ENCODE measurements at regions not wholly inside any gene's neighbourhood (a gene's known extent, or its start where the extent isn't known, plus 50 kb on each side); places are given as distances from the start of the nearest gene placed in this dataset.

DNA sequence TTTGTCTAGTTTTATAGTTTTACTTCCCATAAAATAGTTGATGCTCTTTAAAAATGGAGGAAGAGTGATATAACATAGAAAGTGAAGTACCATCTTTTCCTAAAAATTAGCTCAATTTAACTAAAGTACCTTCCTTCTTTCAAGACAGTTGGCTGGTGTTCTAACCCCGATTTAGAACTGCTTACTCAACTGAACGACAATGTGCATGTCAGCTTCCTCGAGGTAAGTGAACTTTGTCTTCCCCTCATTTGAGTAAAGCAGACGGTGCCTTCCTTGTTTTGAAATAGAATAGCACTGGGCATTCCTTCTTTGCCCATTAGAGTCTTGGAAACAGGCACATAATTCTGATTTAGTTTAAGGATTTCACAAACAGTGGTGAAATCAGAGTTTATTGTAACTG is 1519.2 kb downstream of the EFNB2 start:
- no peak for DNase-seq (ENCODE audit: low spot score)
- in situ Hi-C loops (cut with HindIII; ENCODE audit: low sequenced_read_pairs), result no loop called here

DNA sequence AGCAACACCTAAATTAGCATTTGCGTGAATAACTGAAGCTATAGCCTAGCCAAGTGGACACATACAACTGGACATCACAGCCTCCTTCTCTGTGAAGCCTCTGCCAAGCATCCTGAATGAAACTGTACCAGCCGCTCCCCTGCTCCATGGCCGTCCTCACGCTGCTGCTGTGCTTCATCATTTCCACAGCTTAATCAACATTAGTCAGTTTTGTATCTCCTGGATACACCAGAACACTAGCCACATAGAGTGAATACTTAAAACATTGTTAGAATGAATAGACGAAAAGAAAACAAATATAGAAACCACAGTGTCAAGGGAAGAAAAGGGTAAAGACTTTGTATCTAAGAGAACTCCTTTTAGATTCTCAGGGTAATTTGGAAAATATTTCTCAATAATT is 1526.9 kb downstream of the EFNB2 start:
- in situ Hi-C loops (cut with HindIII; ENCODE audit: low sequenced_read_pairs), result no loop called here
- DNase-seq (ENCODE audit: low spot score), result no peak

DNA sequence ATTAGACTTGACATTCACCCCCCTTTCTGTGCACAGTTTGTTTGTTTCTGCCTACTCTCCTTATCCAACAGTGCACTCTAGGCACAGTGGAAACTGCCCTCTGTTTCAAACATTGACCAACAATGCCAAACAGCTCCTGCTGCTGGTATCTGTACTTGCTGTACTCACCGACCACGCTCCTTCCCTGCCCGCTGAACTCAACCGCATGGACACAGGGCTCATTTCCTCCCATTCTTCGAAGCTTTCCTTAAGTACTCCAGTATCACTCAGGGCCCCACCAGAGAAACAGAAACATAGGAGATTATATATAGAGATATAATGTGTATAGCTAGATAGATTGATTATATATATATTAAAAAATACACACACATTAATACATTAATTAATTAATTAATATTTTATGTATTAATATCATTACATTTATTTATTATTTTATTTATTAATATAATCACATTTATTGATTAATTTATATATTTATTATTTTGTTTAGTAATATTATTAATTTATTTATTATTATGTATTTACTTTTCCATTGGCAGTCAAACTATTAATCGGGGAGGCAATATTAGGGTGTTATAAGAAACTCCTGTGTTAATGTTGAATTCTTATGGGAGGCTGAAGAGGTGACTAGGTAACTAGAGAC is 1528.2 kb downstream of the EFNB2 start:
- in situ Hi-C loops (cut with HindIII; ENCODE audit: low sequenced_read_pairs), result no loop called here
- DNase-seq (ENCODE audit: low spot score), result no peak

DNA sequence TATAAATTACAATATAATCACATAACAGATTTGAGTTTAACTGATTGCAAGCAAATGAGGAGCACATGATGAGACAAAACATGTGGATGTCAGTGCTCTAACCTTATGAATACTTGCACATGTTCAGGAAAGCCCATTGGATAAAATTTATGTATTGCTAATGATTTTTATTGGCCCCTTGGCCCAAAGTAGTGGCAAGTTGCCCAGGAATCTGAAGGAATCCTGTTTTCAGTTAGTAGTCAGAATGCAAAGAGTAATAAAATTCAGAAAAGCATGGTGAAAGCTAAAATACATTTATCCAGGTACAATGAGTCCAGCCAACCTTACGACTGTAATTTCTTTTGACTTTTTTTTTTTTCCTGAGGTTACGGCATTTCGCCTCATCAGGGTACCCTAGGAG is 1539.4 kb downstream of the EFNB2 start:
- in situ Hi-C loops (cut with HindIII; ENCODE audit: low sequenced_read_pairs), result no loop called here
- no peak for DNase-seq (ENCODE audit: low spot score)

DNA sequence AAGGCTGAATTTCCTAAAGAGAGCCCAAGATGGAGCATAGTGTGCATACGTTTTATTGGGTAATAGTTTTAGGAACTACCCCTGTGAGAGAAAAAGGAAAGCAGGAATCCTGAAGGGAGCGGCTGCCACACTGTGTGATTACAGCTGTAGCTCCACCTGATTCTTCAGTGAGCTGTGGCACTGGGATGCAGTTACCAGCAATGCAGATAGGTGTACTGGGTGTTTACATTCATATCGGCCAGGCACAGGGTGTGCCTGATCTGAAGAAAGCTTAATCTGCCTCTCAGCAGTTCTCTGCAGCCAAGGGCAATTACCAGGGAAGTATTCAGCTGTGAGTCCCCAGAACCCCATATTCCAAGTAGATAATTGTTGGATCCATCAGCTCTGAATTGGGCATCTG is 1541.8 kb downstream of the EFNB2 start:
- no peak for DNase-seq (ENCODE audit: low spot score)
- in situ Hi-C loops (cut with HindIII; ENCODE audit: low sequenced_read_pairs), result no loop called here

DNA sequence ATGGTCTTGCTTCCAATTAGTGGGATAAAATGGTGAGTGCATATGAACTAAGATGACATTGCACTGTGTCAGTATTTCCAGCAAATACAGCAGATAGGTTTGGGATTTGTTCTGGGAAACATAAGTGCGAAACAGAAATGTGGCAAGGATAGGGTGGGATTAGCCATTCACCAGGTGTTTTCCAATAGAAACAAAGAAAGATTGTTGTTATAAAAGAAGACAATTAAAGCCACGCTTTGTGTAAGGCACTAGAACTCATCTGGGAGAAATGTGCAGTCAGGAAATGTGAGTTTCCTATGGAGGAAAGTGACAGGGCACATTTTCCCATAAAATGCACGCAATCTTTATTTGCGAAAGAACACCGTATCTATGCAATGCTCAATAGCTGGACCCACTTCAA is 1547.8 kb downstream of the EFNB2 start:
- DNase-seq (ENCODE audit: low spot score), result no peak
- in situ Hi-C loops (cut with HindIII; ENCODE audit: low sequenced_read_pairs), result no loop called here

DNA sequence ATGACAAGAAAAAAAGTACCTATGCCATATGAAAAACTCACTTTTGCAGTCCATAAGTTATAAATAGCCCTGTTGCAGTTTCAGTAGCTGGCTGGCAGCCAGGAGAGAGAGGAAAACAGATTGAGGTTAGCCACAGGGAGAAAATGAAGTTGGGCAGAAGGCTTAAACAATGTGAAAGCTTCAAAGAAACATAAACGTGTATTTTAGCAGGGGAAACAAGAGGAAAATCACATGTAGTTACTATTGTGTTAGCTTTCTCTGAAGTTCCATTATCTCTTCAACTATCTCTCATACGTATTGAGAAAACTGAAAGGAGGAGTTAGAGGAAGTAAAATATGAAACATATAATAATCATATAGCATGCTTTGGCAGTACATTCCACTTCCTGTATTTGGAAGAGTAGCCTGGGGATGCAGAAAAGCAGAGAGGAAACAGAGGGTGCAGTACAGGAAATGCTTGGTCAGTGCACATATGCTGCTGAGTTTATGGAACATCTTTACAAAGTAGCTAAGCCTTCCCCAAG is 1551.1 kb downstream of the EFNB2 start:
- in situ Hi-C loops (cut with HindIII; ENCODE audit: low sequenced_read_pairs), result no loop called here
- peak; percentile 92 for DNase-seq (ENCODE audit: low spot score)

DNA sequence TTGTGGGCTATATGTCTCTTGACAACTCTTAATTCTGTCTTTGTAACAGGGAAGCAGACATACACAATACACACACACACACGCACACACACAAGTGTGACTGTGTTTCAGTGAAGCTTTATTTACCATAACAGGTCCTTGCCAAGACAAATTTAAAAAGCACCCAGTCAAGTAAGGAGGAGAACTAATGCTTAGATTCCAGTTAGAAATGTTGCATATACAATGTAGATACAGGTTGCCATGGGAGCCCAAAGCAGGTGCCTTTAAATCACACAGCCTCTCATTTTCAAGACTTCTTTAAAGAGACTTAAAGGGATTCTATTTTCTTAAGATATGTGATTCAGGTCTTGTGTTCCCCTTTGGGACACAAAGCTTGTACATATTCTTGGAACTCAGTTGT is 1551.9 kb downstream of the EFNB2 start:
- peak; percentile 23 for DNase-seq (ENCODE audit: low spot score)
- in situ Hi-C loops (cut with HindIII; ENCODE audit: low sequenced_read_pairs), result no loop called here

DNA sequence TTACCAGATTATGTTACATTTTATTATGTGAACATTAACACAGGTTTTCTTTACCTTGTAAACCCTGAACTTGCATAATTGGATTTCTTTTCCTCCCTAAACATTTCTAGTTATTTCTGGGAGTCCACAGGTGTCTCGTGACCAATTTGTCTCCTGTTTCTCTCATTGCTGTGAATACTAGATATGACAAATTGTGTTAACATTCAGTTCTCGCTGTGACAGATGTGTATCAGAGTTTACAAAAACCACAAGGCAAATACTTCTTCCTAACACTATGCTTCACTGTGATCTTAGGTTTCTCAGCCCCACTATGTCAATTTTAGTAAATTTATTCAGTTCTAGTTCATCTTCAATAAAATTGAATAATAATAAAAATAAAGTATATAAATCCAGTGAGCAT is 1554.9 kb downstream of the EFNB2 start:
- in situ Hi-C loops (cut with HindIII; ENCODE audit: low sequenced_read_pairs), result no loop called here
- no peak for DNase-seq (ENCODE audit: low spot score)

DNA sequence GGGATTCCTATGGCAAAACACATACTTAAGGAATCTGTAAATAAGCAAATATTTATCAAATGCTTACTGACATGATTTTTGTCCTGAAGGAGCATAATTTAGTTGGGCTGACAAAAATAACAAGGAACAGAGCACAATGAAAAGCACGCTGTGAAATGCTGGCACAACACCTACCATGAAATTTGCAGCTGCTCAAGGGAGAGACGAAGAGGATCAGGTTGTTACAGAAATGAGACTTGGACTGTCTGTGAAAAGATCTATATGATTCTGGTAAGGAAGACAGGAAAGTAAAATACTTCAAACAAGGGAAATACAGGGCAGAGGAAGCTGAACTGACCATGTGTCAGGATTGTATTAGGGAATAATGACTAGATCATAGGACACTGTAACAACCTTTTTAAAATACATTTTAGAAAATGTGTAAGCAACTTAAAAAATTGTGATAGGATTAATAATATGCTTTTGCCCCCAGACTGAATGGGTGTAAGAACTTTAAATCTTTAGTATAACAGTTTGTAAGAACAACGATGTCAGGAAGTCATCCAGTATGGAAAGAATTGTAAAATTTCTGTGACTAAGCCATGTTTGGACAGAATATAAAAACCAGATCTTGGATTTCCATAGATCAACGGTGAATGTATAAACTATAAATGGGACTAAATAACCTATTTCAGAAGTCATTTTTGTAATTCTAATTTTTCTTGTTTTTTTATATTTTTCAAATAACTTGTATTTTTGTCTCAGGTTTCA is 1556.0 kb downstream of the EFNB2 start:
- in situ Hi-C loops (cut with HindIII; ENCODE audit: low sequenced_read_pairs), result no loop called here
- peak; percentile 41 for DNase-seq (ENCODE audit: low spot score)

DNA sequence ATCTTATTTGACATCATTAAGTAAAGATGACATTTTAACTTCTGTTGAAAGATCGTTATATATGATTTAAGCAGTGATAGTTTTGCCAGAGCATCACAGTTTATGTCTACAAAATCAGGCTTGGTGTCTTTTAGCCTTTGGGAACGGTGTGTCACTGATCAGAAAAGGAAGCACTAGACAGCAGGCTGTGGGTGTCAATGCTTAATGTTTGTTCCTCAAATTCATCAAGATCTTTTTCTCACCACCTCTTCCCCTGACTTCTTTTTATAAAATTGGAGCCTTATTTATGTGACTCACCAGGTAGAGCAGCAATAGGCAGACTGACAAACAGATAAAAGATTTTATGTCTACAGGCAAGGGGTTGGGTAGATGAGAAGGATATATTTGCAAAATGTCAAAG is 1558.5 kb downstream of the EFNB2 start:
- no peak for DNase-seq (ENCODE audit: low spot score)
- in situ Hi-C loops (cut with HindIII; ENCODE audit: low sequenced_read_pairs), result no loop called here

DNA sequence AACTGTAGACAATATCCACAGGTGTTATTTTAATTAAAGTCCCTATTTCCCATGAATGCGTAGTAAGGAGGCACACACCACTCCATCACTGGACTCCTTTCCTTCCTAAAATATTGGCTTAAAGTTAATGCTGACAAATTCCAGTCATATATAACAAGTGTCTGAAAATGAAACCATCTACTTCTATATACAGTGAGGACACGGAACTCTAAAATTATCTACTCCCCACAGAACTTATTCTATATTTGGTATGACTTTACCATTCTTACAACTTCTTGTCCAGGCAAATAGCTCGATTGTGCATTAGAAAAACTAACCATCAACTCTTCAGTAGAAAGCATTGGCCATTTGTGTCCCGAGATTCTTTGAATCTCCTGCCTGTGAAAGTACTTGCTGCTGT is 1560.2 kb downstream of the EFNB2 start:
- no peak for DNase-seq (ENCODE audit: low spot score)
- in situ Hi-C loops (cut with HindIII; ENCODE audit: low sequenced_read_pairs), result no loop called here

DNA sequence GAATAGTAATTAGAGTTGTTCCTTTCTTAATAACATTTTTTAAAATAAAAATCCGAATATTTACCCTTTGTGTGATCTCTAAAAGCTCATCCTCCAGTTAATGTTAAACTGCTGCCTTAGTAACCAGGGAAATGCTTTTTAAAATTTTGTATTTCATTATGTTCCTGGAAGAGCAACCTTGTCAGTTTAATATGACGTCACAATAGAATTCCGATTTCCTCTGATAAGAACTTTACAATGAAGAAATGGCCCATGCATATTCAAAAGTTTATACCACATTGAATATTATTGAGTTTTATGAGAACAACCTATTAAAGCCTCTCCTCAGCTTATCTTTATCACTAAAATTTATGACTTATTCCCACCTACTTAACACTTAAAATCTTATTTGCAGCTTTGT is 1566.6 kb downstream of the EFNB2 start:
- no peak for DNase-seq (ENCODE audit: low spot score)
- in situ Hi-C loops (cut with HindIII; ENCODE audit: low sequenced_read_pairs), result no loop called here

DNA sequence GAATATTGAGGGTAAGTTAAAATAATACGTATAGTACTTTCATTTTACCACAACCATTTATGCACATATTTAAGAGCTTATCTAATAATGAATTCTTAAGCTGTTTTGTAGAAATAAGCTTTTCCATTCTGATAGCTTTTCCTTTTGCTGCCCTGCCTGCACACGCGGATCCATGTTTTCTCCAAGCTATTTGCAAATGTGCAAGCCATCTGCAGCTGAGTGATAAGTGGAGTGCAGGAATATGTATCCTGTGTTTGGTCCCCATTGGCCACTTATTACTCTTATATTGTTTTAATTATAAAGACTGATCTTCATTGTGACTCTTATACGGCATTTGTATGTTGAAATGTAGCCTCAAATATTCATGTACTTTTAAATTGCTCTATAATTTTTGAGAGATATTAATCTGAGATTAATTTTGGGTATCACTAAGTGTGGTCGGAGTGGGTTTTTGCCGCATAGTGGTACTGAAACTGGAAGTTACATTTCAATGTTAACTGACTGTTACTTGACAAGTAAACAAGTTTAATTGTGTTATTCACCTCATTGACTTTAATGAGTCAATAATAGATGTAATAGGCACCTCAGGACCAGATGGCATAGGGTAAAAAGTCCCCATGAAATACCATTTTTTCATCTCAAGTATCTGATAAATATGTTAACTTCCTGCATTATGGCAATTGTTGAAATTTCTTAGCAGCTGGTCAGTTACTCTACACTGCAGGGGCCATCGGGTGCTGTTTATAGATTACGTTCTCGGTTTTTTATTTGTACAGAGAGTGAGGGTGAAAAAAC is 1567.4 kb downstream of the EFNB2 start:
- in situ Hi-C loops (cut with HindIII; ENCODE audit: low sequenced_read_pairs), result no loop called here
- DNase-seq (ENCODE audit: low spot score), result no peak

DNA sequence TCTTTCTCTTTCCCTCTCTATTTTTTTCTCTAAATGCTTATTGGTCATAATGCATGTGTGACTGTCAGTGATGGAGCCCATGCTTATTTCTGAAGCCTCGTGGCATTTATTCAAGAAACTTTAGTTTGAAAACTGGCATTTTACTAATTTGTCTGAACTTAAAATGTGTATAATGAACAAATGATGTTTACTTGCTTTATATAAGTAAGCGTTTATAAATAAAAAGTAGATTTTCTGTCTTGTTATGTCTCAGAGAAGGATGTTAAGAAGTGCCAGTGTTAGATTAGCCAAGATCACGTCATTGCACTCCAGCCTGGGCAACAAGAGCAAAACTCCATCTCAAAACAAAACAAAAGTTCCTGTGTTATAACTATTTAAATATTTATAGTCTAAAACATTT is 1568.1 kb downstream of the EFNB2 start:
- in situ Hi-C loops (cut with HindIII; ENCODE audit: low sequenced_read_pairs), result no loop called here
- DNase-seq (ENCODE audit: low spot score), result no peak

DNA sequence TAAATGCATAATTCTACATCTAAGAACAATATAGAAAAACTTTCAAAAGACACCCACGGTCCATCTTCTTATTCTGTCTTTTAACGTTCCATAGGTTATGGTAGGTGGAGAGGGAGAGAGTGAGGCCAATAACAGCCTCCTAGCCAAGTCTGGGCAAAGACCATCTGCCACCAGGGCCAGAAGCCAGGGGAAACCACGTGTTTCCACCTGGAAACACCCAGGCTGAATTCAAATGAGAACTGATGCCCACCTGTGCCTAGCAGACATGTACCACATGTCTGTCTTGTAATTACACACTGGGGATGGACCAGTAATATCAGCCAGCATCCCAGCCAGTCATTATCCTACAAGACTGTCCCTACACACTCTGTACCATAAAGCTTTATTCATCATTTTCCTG is 1573.1 kb downstream of the EFNB2 start:
- peak; percentile 91 for DNase-seq (ENCODE audit: low spot score)
- in situ Hi-C loops (cut with HindIII; ENCODE audit: low sequenced_read_pairs), result no loop called here

DNA sequence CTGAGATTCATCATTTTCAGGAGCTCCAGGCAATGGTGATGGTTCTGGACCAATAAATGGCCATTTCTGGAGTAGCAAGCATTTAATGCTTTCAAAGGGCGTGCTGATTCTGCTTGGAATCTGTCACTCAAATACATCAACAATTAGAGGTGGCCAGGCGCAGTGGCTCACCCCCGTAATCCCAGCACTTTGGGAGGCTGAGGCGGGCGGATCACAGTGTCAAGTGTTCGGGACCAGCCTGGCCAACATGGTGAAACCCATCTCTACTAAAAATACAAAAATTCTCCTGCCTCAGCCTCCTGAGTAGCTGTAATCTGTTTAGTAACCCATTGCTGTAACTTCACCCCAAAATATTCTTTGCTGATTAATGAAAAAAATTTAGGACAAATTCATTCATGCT is 1574.2 kb downstream of the EFNB2 start:
- in situ Hi-C loops (cut with HindIII; ENCODE audit: low sequenced_read_pairs), result no loop called here
- no peak for DNase-seq (ENCODE audit: low spot score)

DNA sequence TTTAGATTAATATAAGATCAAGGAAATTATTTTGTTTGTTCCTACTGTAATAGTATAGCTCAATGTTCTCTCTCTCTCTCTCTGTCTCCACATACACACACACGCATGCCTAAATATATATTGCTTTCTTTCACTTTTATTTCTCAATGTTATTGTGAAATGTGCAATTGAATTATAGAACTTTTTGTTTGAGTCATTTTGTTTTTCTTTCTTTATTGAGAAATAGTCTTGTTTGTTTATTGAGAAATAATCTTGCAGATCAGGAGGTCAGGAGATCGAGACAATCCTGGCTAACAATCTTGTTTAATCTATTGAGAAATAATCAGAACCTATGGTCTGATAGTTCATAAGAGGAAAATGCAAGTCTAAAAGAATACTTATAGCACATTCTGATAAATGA is 1581.3 kb downstream of the EFNB2 start:
- in situ Hi-C loops (cut with HindIII; ENCODE audit: low sequenced_read_pairs), result no loop called here
- no peak for DNase-seq (ENCODE audit: low spot score)

DNA sequence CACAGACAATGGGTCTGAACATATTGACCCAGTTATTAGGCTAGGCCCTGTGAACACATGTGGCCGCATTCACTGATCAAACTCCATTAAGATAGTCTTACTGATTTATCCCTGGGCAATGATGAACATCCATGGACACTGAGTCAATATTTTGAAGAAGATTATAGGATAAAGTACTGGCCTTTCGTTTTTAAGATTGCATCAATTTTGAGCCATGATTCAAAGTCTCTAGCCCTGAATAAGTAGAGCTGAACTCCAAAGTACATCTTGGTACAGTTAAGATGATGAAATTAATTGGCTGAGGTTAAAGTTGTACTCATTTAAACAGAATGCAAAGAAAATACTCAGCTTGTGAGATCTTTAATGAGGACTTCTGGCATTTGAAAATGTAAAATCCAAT is 1581.9 kb downstream of the EFNB2 start:
- no peak for DNase-seq (ENCODE audit: low spot score)
- in situ Hi-C loops (cut with HindIII; ENCODE audit: low sequenced_read_pairs), result no loop called here
